WERI-Rb-1 (cell line): ENCODE measurements at regions not wholly inside any gene's neighbourhood (a gene's known extent, or its start where the extent isn't known, plus 50 kb on each side); places are given as distances from the start of the nearest gene placed in this dataset.

Source experiments
- DNase-seq: peaks from one replicate; pipeline ENCODE4 v3.0.0-alpha.2; 2020
- H3K27ac ChIP-seq: fragments of 250-450 bp; sonication (Bioruptor Pico); 2 replicates; pipeline ENCODE4 v1.5.1; 2020; ENCODE audit warnings: mild to moderate bottlenecking, moderate library complexity
- H3K27me3 ChIP-seq: fragments of 250-450 bp; sonication (Bioruptor Pico); 2 replicates; pipeline ENCODE4 v1.5.1; 2021; ENCODE audit warnings: mild to moderate bottlenecking, low read depth, moderate library complexity; ENCODE audit not compliant: insufficient read depth, severe bottlenecking
- H3K36me3 ChIP-seq: fragments of 250-450 bp; sonication (Bioruptor Pico); 2 replicates; pipeline ENCODE4 v1.5.1; 2020; ENCODE audit warnings: mild to moderate bottlenecking, moderate library complexity
- H3K4me3 ChIP-seq: 2 replicates; pipeline ENCODE4 v1.5.1; 2011; ENCODE audit warnings: low read depth, mild to moderate bottlenecking, control low read depth, low read length
- H3K9me3 ChIP-seq: fragments of 250-450 bp; sonication (Bioruptor Pico); 2 replicates; pipeline ENCODE4 v1.5.1; 2021; ENCODE audit warnings: mild to moderate bottlenecking, moderate library complexity; ENCODE audit not compliant: severe bottlenecking
- TF ChIP-seq, protein P1 (sequence below): IDR thresholded peaks from 2 replicates; pipeline ENCODE4 v1.5.1; 2011; ENCODE audit warnings: low read depth, mild to moderate bottlenecking, control low read depth, inconsistent platforms, low read length

DNA sequence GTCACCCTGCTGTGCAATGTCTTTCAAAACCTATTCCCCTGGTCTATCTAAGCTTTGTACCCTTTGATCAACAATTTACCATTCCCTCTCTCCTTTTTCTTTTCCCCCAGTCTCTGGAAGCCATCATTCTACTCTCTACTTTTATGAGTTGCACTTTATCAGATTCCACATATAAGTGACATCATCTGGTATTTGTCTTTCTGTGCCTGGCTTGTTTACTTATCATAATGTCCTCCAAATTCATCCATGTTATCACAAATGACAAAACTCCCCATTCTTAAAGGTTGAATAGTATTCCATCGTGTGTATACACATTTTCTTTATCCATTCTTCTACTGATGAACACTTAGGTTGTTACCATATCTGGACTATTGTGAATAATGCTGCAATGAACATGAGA lies 344.2 kb upstream of the CCNH start:
- Histone ChIP-seq H3K9me3 (no peaks in the 10 kb centered on the region), H3K36me3 (no peaks in the 10 kb centered on the region), H3K4me3 (no peak overlapping the region), H3K27me3 (no peaks in the 10 kb centered on the region), H3K27ac (no peak overlapping the region)
- no peak for DNase-seq
- TF ChIP-seq, protein P1, sequence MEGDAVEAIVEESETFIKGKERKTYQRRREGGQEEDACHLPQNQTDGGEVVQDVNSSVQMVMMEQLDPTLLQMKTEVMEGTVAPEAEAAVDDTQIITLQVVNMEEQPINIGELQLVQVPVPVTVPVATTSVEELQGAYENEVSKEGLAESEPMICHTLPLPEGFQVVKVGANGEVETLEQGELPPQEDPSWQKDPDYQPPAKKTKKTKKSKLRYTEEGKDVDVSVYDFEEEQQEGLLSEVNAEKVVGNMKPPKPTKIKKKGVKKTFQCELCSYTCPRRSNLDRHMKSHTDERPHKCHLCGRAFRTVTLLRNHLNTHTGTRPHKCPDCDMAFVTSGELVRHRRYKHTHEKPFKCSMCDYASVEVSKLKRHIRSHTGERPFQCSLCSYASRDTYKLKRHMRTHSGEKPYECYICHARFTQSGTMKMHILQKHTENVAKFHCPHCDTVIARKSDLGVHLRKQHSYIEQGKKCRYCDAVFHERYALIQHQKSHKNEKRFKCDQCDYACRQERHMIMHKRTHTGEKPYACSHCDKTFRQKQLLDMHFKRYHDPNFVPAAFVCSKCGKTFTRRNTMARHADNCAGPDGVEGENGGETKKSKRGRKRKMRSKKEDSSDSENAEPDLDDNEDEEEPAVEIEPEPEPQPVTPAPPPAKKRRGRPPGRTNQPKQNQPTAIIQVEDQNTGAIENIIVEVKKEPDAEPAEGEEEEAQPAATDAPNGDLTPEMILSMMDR: no peak

DNA sequence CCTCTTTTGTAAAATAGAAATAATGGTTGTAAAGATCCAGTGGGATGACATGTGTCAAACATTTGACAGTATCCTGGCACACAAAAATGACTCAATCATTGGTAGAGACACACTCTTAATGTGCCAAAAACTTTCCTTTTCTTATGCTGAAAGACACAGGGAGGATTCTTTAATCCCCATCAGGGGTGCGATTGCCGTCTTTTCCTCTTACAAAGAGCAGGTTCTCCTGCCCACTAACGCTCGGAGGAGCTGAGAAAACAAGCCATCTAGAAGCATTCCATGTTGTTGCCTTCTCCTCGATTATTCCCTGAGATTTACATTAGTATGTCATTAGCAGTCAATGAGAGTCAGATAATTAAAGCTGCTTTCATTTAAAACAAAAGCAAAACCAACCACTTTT lies 342.6 kb upstream of the CCNH start:
- Histone ChIP-seq H3K9me3 (no peaks in the 10 kb centered on the region), H3K36me3 (no peaks in the 10 kb centered on the region), H3K27me3 (no peaks in the 10 kb centered on the region), H3K4me3 (no peak overlapping the region), H3K27ac (no peak overlapping the region)
- TF ChIP-seq, protein P1: no peak
- DNase-seq: no peak

DNA sequence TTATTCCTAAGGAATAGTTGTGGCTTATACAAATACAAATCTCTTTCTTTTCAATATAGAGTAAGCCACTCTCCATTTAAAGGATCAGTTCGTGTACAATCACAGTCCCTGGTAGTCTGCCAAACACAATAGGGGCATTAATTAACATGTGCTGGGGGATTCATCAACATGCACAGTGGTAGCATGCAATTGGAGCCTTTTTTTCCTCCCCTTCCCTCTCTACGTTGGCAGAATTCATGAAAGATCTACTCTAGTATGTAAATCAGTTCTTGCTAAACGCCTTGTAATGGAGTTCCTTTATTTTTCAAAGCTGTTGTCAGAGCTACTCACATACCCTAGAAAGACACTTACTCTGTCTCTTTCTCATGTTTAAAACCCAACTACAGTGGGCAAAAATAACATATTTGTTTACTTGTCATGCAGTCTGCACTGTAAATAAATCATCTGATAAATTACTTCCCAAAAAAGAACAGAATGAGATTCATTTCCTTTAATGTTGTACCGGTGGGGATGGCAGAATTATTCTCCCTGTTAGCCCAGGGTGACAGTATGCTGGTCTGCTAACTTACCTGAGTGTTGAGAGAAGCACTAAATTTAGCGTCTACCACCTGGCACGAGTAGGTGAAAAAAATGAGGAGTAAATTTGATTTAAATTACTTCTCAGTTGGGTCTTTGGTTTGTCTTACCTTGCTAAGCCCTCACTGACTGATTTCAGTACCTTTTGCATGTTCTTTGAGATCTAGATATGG lies 341.5 kb upstream of the CCNH start:
- TF ChIP-seq, protein P1: no peak
- H3K27me3 ChIP-seq: no peaks in the 10 kb centered on the region
- no peaks in the 10 kb centered on the region for H3K36me3 ChIP-seq
- H3K4me3 ChIP-seq: no peak overlapping the region
- no peak overlapping the region for H3K27ac ChIP-seq
- no peak for DNase-seq
- no peaks in the 10 kb centered on the region for H3K9me3 ChIP-seq

DNA sequence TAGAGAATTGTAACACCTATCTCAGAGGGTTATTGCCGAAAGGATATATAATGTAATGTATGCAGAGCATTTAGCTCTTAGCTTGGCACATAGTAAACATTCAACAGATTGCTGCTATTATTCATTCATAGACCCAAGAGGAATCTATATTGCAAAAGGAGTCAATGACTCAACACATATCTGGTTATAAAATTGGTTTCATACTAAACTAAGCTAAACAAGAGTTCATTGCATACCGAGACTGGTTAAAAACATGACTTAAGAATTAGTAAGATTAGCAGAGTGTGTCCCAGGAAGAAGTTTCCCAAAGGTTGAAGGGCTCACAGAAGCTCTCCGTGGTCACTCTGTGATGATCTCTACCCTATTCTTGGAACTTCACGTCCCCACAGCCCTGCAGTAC lies 339.6 kb upstream of the CCNH start:
- H3K4me3 ChIP-seq: no peak overlapping the region
- H3K9me3 ChIP-seq: no peaks in the 10 kb centered on the region
- H3K27me3 ChIP-seq: no peaks in the 10 kb centered on the region
- no peak for DNase-seq
- TF ChIP-seq, protein P1: no peak
- no peak overlapping the region for H3K27ac ChIP-seq
- H3K36me3 ChIP-seq: no peaks in the 10 kb centered on the region

DNA sequence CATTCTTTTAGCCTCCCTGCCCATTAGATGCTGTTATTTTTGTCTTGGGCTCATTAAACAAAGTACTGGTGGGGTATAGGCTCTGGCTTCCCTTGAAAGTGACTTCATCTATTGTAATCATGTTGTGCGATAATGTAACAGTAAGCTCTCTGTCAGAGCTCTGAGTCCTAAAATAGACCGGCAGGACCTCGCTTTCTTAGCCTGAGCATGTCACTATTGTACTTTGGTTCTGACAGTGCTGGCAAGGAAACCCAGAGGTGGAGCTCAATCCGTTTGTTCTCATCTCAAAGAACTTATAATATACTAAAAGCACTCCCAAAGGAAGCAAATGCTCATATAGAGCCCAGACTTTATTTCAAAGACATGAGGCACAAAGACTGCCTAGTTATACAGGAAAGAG lies 339.1 kb upstream of the CCNH start:
- DNase-seq: no peak
- Histone ChIP-seq H3K4me3 (no peak overlapping the region), H3K36me3 (no peaks in the 10 kb centered on the region), H3K27me3 (no peaks in the 10 kb centered on the region), H3K27ac (no peak overlapping the region), H3K9me3 (no peaks in the 10 kb centered on the region)
- TF ChIP-seq, protein P1: no peak

DNA sequence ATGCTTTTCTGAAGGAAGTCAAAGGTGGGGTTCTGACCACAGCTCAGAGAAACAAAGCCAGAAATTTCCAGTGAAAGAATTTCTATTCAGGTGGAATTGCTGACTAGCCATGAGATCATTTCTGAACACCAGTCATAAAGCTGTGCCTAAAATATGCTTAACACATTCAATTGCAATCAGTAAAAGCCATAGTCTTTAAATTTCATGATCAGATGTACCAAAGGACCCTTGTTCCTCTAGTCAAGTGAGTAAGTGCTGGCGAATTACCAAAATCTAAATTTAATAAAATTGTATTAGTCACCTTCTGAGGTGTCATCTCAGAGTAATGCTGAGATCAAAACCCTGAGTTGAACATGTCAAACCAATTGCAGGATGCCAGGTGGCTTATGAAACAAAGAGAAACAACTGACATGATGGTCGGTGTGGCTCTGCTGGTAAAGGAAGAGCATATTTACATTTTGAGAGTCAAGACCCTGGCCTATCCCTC lies 334.2 kb upstream of the CCNH start:
- DNase-seq: no peak
- TF ChIP-seq, protein P1: no peak

More for the DNA sequence above, 334.2 kb upstream of the CCNH start:
- no peaks in the 10 kb centered on the region for H3K27me3 ChIP-seq
- H3K27ac ChIP-seq: no peak overlapping the region
- no peaks in the 10 kb centered on the region for H3K36me3 ChIP-seq
- H3K4me3 ChIP-seq: no peak overlapping the region
- no peaks in the 10 kb centered on the region for H3K9me3 ChIP-seq
